Lower leg skin (tissue), 3 donors: ENCODE measurements at regions not wholly inside any gene's neighbourhood (a gene's known extent, or its start where the extent isn't known, plus 50 kb on each side); places are given as distances from the start of the nearest gene placed in this dataset.

Experiments
- POLR2A ChIP-seq, 2 donors: fragments of 450-650 bp; IDR thresholded peaks; one replicate each; pipeline ENCODE4 v1.6.1; 2016 to 2017; ENCODE audit warnings: antibody characterized with exemption in 2 of 2, mild to moderate bottlenecking in 1 of 2, moderate library complexity in 1 of 2
- TF ChIP-seq, protein P1 (sequence below), 3 donors: fragments of 450-650 bp; IDR thresholded peaks; one replicate each; pipeline ENCODE4 v1.5.1; 2016; ENCODE audit warnings: antibody characterized with exemption in 3 of 3, mild to moderate bottlenecking in 3 of 3, moderate library complexity in 2 of 3

DNA sequence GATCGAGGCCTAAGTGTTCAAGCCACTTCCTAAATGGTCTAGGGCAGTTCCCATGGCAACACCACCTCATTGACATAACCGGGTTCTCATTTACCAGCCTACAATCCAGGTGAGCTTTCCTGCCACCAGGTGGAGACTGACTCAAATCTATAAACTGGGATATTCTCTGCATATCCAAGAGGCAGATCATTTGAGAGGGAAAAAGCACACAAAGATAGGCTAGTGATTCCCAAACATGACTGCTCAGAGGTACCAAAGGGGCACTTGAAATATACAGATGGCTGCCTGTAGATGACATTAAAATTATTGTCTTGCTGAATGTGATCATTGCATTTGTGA is 141.3 kb upstream of the PROK2 start:
- TF ChIP-seq, protein P1, sequence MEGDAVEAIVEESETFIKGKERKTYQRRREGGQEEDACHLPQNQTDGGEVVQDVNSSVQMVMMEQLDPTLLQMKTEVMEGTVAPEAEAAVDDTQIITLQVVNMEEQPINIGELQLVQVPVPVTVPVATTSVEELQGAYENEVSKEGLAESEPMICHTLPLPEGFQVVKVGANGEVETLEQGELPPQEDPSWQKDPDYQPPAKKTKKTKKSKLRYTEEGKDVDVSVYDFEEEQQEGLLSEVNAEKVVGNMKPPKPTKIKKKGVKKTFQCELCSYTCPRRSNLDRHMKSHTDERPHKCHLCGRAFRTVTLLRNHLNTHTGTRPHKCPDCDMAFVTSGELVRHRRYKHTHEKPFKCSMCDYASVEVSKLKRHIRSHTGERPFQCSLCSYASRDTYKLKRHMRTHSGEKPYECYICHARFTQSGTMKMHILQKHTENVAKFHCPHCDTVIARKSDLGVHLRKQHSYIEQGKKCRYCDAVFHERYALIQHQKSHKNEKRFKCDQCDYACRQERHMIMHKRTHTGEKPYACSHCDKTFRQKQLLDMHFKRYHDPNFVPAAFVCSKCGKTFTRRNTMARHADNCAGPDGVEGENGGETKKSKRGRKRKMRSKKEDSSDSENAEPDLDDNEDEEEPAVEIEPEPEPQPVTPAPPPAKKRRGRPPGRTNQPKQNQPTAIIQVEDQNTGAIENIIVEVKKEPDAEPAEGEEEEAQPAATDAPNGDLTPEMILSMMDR (IDR thresholded peaks at IDR 0.05): no peak
- no peak for TF ChIP-seq POLR2A (IDR thresholded peaks at IDR 0.05)
